ENCODE measurements at regions not wholly inside any gene's neighbourhood (a gene's known extent, or its start where the extent isn't known, plus 50 kb on each side); places are given as distances from the start of the nearest gene placed in this dataset.

DNA sequence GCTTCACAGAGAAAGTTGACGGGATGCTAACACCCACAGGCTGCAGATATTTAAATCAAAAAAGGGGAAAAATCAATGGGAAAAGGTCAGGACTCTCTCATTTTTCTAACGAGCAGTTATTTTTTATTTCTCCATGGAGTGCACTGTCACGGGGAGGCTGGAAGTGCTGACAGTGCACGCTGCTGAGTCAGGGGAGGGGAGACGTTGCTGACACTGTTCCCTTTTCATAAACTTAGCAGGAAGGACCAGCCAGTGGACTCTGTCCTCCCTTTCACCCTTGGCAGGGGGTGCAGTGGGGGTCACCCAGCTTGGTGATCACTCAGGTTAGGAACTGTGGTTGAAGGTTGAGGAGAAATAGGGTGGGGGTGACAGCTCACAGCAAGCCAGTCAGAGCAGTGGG lies 65.6 kb upstream of the FUT8 start:
- Histone ChIP-seq H3K9me3 (ENCODE audit: severe bottlenecking) (no peaks in the 10 kb centered on the region), H3K4me3 (ENCODE audit: low read depth, low read length) (no peak overlapping the region), H3K27me3 (ENCODE audit: insufficient read depth, low read depth, severe bottlenecking) (no peaks in the 10 kb centered on the region), H3K36me3 (no peaks in the 10 kb centered on the region), H3K27ac (no peak overlapping the region)
- no peak for DNase-seq
- TF ChIP-seq, protein P1, sequence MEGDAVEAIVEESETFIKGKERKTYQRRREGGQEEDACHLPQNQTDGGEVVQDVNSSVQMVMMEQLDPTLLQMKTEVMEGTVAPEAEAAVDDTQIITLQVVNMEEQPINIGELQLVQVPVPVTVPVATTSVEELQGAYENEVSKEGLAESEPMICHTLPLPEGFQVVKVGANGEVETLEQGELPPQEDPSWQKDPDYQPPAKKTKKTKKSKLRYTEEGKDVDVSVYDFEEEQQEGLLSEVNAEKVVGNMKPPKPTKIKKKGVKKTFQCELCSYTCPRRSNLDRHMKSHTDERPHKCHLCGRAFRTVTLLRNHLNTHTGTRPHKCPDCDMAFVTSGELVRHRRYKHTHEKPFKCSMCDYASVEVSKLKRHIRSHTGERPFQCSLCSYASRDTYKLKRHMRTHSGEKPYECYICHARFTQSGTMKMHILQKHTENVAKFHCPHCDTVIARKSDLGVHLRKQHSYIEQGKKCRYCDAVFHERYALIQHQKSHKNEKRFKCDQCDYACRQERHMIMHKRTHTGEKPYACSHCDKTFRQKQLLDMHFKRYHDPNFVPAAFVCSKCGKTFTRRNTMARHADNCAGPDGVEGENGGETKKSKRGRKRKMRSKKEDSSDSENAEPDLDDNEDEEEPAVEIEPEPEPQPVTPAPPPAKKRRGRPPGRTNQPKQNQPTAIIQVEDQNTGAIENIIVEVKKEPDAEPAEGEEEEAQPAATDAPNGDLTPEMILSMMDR (IDR thresholded peaks at IDR 0.05; ENCODE audit: low read depth, low read length): no peak

DNA sequence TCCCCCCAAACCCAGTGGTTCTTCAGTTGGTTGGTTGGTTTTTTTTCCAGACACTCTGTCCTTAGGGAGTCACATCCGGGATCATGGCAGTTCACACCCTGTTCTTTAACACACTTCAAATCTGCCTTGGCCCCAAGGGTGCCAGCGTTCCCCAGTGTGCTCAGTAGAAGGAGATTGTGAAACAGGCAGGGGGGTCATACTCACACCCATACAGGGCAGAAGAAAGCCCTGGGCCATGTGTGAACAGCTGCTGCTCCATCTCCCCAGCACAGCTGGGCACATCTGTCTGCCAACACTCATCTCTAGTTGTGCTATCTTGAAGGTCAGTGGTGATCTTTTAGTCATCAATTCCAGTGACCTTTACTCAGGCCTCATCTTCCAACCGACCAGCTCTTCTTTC lies 64.4 kb upstream of the FUT8 start:
- H3K36me3 ChIP-seq: no peaks in the 10 kb centered on the region
- no peak overlapping the region for H3K4me3 ChIP-seq (ENCODE audit: low read depth, low read length)
- TF ChIP-seq, protein P1 (IDR thresholded peaks at IDR 0.05; ENCODE audit: low read depth, low read length): no peak
- no peaks in the 10 kb centered on the region for H3K27me3 ChIP-seq (ENCODE audit: insufficient read depth, low read depth, severe bottlenecking)
- no peak overlapping the region for H3K27ac ChIP-seq
- no peaks in the 10 kb centered on the region for H3K9me3 ChIP-seq (ENCODE audit: severe bottlenecking)
- DNase-seq: no peak

DNA sequence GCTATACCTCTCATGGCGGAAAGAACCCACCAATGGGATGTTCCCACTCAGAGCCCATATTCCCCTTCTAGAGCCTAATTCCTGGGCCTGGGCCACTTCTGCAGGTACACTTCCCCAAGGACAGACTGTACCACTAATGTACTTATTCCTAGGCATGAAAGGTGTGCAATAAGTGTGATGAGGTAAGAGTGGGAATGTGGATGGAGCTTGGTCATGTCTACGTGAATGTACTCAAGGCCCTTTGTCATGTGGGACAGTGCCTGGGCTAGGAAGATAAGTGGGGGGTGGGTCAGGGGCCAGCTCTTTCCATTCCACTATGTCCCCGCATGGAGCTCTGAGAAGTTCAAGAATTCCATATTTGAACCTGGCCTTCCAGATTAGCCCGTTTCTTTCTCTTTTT lies 63.4 kb upstream of the FUT8 start:
- no peak for DNase-seq
- no peak overlapping the region for H3K4me3 ChIP-seq (ENCODE audit: low read depth, low read length)
- TF ChIP-seq, protein P1 (IDR thresholded peaks at IDR 0.05; ENCODE audit: low read depth, low read length): no peak
- H3K9me3 ChIP-seq (ENCODE audit: severe bottlenecking): no peaks in the 10 kb centered on the region
- H3K27me3 ChIP-seq (ENCODE audit: insufficient read depth, low read depth, severe bottlenecking): no peaks in the 10 kb centered on the region
- no peaks in the 10 kb centered on the region for H3K36me3 ChIP-seq
- H3K27ac ChIP-seq: no peak overlapping the region

DNA sequence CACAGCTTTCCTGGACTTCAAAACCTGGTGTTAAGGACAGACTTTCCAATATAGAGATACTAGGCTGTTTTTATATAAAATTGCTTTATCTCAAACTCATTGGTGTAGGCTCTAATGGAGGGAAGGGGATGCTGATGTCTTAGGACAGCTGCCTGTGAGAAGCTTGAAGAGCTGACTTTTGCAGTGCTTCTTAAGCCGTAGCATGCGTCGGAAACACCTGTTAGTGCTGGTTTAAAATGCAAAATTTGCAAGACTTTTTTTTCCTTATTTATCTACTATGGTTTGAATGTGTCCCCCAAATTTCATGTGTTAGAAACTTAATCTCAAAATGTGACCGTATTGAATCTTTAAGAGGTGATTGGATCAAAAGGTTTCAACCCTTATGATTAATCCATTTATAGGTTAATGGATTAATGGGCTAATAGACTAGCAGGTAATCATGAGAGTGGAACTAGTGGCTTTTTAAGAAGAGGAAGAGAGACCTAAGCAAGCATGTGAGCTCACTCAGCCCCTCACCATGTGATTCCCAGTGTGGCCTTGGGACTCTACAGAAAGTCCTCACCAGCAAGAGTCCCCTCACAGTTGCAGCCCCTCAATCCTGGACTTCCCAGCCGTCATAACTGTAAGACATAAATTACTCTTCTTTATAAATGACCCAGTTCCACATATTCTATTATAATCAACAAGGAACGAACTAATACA lies 60.9 kb upstream of the FUT8 start:
- TF ChIP-seq, protein P1 (IDR thresholded peaks at IDR 0.05; ENCODE audit: low read depth, low read length): no peak
- DNase-seq: no peak
- Histone ChIP-seq H3K36me3 (no peaks in the 10 kb centered on the region), H3K27ac (no peak overlapping the region), H3K4me3 (ENCODE audit: low read depth, low read length) (no peak overlapping the region), H3K27me3 (ENCODE audit: insufficient read depth, low read depth, severe bottlenecking) (no peaks in the 10 kb centered on the region), H3K9me3 (ENCODE audit: severe bottlenecking) (no peaks in the 10 kb centered on the region)

DNA sequence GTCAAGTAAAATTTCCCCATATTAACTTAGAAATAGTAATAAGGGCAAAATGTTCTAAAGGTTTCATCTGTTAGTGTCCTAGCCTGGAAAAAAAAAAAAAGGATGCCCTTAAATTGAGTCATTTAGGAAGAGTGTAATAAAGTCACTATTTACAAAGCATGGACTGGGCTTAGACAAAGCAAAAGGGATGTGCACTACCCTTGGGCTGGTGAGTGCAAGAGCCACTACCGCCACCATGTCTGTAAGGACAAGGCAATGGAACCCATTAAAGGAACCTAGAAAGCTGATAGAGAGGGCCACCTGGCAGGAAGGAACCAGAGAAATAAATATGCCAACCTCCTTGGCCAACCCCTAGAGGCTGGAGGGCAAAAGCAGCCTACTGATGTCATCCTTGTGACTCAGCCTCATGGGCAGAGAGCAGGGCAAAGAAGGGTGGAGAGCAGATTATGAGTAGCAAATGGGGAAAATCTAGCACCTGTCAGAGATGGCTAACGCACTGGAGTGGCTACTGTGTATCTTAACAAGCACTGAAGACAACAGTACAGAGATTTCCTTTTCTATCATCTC lies 59.5 kb upstream of the FUT8 start:
- TF ChIP-seq, protein P1 (IDR thresholded peaks at IDR 0.05; ENCODE audit: low read depth, low read length): no peak
- DNase-seq: no peak
- Histone ChIP-seq H3K36me3 (no peaks in the 10 kb centered on the region), H3K27ac (no peak overlapping the region), H3K9me3 (ENCODE audit: severe bottlenecking) (no peaks in the 10 kb centered on the region), H3K27me3 (ENCODE audit: insufficient read depth, low read depth, severe bottlenecking) (no peaks in the 10 kb centered on the region), H3K4me3 (ENCODE audit: low read depth, low read length) (no peak overlapping the region)

DNA sequence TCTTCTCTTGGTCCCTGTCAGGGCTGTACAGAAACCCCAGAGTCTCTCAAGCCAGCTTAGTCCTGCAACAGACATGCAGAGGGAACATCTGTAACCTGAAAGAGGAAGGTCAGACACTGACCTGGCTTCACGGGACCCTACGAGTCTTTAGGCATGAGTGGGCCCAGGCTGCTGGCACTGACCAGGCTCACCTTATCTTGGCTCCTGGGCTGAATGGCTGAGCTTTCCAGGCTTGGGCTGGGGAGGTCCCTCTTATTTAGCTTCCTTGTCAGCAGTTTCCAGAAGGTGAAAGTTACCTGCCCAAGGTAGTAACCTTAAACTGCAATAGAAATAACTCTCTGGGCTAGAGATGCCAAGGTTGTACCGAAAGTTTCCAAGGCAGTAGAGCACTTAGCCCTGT lies 58.4 kb upstream of the FUT8 start:
- no peak for DNase-seq
- Histone ChIP-seq H3K27ac (no peak overlapping the region), H3K4me3 (ENCODE audit: low read depth, low read length) (no peak overlapping the region), H3K27me3 (ENCODE audit: insufficient read depth, low read depth, severe bottlenecking) (no peaks in the 10 kb centered on the region), H3K36me3 (no peaks in the 10 kb centered on the region), H3K9me3 (ENCODE audit: severe bottlenecking) (no peaks in the 10 kb centered on the region)
- TF ChIP-seq, protein P1 (IDR thresholded peaks at IDR 0.05; ENCODE audit: low read depth, low read length): no peak

All from WERI-Rb-1 (cell line).